ENCODE measurements at regions not wholly inside any gene's neighbourhood (a gene's known extent, or its start where the extent isn't known, plus 50 kb on each side); places are given as distances from the start of the nearest gene placed in this dataset.

DNA sequence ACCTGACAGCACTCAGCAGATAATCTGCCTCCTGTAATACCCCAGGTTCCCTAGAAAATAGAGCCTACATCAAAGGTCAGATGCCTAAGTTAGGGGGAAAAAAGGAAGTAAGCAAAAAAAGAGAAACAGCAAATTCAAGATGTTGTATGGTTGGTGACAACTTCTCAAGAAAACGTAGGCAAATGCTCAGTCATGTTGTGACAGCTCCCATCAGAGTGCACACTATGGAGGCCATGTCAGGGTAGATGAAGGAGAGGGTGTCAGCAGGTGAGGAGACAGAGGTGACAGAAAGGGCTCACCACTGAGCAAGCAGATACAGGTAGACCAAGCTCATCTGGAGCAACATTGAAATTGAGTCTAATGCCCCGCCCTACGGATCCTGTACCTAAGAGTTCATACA, 356.8 kb upstream of the BRINP1 start:
- ChIA-PET POLR2A (no interaction called here), CTCF (no interaction called here)
- Histone ChIP-seq H3K9ac (replicated peaks; ENCODE audit: extremely low read depth, insufficient read depth, low read length) (no peak overlapping the region), H2AFZ (ENCODE audit: low read depth, low read length) (no peak overlapping the region), H3K79me2 (ENCODE audit: control insufficient read depth, insufficient read depth, low read length) (no peaks in the 10 kb centered on the region), H3K27ac (ENCODE audit: insufficient read depth, low read depth, low read length) (no peak overlapping the region), H3K36me3 (ENCODE audit: control insufficient read depth in 2 of 2, extremely low read depth in 1 of 2, insufficient read depth in 2 of 2, low read length in 2 of 2) (no peaks in the 10 kb centered on the region), H4K20me1 (replicated peaks; ENCODE audit: control insufficient read depth, extremely low read depth, insufficient read depth, low read length) (no peaks in the 10 kb centered on the region), H3K4me3 (replicated peaks in 1 of 3; ENCODE audit: insufficient read depth in 1 of 3, low read depth in 1 of 3, low read length in 3 of 3) (no peak overlapping the region), H3K4me1 (ENCODE audit: control insufficient read depth, extremely low read depth, insufficient read depth, low read length) (no peaks in the 10 kb centered on the region), H3K9me3 (replicated peaks; ENCODE audit: control insufficient read depth, insufficient read depth, low read length) (peaks cover 4% of the 10 kb centered on the region), H3K9me1 (replicated peaks; ENCODE audit: control insufficient read depth, extremely low read depth, insufficient read depth, low read length) (no peaks in the 10 kb centered on the region), H3K27me3 (ENCODE audit: control insufficient read depth in 2 of 2, insufficient read depth in 2 of 2, low read length in 2 of 2) (no peaks in the 10 kb centered on the region), H3K4me2 (ENCODE audit: insufficient read depth, low read length) (no peak overlapping the region)
- dilution Hi-C loops (cut with MboI; ENCODE audit: extremely low pct_ligation_motif_present, low sequenced_read_pairs): no loop called here
- intact Hi-C loops (cut with micrococcal nuclease): no loop called here
- TF ChIP-seq POLR2AphosphoS5 (IDR thresholded peaks at IDR 0.05; ENCODE audit: insufficient read depth, low read depth, low read length) (no peak), EZH2 (IDR thresholded peaks at IDR 0.05; ENCODE audit: borderline replicate concordance, low read depth, low read length, severe bottlenecking) (no peak), JUN (IDR thresholded peaks at IDR 0.05; ENCODE audit: borderline replicate concordance, insufficient read depth, insufficient read length, low read depth) (no peak), POLR2A (IDR thresholded peaks at IDR 0.05; ENCODE audit: low read depth, low read length) (no peak), MYC (IDR thresholded peaks at IDR 0.05; ENCODE audit: low read depth, low read length) (no peak), GATA2 (IDR thresholded peaks at IDR 0.05; ENCODE audit: insufficient read depth, insufficient read length, low read depth, low read length) (no peak)
- TF ChIP-seq, protein P1, sequence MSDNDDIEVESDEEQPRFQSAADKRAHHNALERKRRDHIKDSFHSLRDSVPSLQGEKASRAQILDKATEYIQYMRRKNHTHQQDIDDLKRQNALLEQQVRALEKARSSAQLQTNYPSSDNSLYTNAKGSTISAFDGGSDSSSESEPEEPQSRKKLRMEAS (IDR thresholded peaks at IDR 0.05; ENCODE audit: insufficient read depth, insufficient read length): no peak
- TF ChIP-seq, protein P2, sequence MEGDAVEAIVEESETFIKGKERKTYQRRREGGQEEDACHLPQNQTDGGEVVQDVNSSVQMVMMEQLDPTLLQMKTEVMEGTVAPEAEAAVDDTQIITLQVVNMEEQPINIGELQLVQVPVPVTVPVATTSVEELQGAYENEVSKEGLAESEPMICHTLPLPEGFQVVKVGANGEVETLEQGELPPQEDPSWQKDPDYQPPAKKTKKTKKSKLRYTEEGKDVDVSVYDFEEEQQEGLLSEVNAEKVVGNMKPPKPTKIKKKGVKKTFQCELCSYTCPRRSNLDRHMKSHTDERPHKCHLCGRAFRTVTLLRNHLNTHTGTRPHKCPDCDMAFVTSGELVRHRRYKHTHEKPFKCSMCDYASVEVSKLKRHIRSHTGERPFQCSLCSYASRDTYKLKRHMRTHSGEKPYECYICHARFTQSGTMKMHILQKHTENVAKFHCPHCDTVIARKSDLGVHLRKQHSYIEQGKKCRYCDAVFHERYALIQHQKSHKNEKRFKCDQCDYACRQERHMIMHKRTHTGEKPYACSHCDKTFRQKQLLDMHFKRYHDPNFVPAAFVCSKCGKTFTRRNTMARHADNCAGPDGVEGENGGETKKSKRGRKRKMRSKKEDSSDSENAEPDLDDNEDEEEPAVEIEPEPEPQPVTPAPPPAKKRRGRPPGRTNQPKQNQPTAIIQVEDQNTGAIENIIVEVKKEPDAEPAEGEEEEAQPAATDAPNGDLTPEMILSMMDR (IDR thresholded peaks at IDR 0.05; ENCODE audit: extremely low read depth in 1 of 2, insufficient read depth in 1 of 2, low read depth in 1 of 2, low read length in 2 of 2): no peak
- no TSS peak for BruUV-seq (replicated peaks)
- FAIRE-seq (no peak), DNase-seq (ENCODE audit: low read depth, low spot score) (no peak)

Data from endothelial cell of umbilical vein (primary cell).